ENCODE measurements at regions not wholly inside any gene's neighbourhood (a gene's known extent, or its start where the extent isn't known, plus 50 kb on each side); places are given as distances from the start of the nearest gene placed in this dataset.
A peak's percentile ranks its signal among the peaks of the same experiment; 100 is the strongest.
"Not testable (repeated sequence)": the region's sequence is repeated elsewhere in the genome, so short reads cannot be mapped to it uniquely, and the experiment has no call there.

GRCh38 chr17:5895276-5895675 is 174.9 kb upstream of the WSCD1 start:
- no peaks in the 10 kb centered on the region for H3K4me1 ChIP-seq (ENCODE audit: control insufficient read depth in 2 of 3, insufficient read depth in 2 of 3, low read depth in 1 of 3, low read length in 3 of 3)
- H3K27me3 ChIP-seq (ENCODE audit: control insufficient read depth, insufficient read depth, low read length) = no peaks in the 10 kb centered on the region
- no peak overlapping the region for H3K4me3 ChIP-seq (ENCODE audit: low read length in 3 of 3)
- no peak for DNase-seq
- H3K27ac ChIP-seq (ENCODE audit: low read depth in 2 of 2, low read length in 2 of 2) = no peak overlapping the region
- H3K9me3 ChIP-seq (ENCODE audit: control insufficient read depth in 2 of 3, insufficient read depth in 1 of 3, low read length in 3 of 3) = no peaks in the 10 kb centered on the region
- H3K36me3 ChIP-seq (ENCODE audit: control insufficient read depth in 2 of 3, insufficient read depth in 3 of 3, low read length in 3 of 3) = no peaks in the 10 kb centered on the region
- H3K9ac ChIP-seq (ENCODE audit: low read length in 3 of 3) = no peak overlapping the region
- TF ChIP-seq, protein P1, sequence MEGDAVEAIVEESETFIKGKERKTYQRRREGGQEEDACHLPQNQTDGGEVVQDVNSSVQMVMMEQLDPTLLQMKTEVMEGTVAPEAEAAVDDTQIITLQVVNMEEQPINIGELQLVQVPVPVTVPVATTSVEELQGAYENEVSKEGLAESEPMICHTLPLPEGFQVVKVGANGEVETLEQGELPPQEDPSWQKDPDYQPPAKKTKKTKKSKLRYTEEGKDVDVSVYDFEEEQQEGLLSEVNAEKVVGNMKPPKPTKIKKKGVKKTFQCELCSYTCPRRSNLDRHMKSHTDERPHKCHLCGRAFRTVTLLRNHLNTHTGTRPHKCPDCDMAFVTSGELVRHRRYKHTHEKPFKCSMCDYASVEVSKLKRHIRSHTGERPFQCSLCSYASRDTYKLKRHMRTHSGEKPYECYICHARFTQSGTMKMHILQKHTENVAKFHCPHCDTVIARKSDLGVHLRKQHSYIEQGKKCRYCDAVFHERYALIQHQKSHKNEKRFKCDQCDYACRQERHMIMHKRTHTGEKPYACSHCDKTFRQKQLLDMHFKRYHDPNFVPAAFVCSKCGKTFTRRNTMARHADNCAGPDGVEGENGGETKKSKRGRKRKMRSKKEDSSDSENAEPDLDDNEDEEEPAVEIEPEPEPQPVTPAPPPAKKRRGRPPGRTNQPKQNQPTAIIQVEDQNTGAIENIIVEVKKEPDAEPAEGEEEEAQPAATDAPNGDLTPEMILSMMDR (IDR thresholded peaks at IDR 0.05; ENCODE audit: borderline replicate concordance, extremely low read depth, insufficient read depth) = no peak
- intact Hi-C loops (cut with DNase I) = no loop called here
- FAIRE-seq = no peak

DNA sequence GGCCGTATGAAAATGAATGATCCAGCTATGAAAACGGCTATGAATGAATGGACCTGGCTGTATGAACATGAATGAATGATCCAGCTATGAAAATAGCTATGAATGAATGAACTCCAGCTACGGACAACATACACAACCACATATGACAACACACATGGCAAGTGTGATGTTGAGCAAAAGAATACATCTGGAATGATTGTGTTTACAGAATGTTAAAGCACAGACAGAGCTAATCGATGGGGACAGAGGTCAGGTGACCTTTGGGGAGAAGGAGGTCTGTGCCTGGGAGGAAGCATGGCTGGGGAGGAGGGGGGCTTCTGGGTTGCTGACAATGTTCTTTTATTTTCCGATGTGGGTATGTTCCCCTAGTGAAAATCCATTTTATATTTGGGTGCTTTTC is 174.0 kb upstream of the WSCD1 start:
- H3K9ac ChIP-seq (ENCODE audit: low read length in 3 of 3) = no peak overlapping the region
- no peaks in the 10 kb centered on the region for H3K27me3 ChIP-seq (ENCODE audit: control insufficient read depth, insufficient read depth, low read length)
- DNase-seq = no peak
- no peak overlapping the region for H3K27ac ChIP-seq (ENCODE audit: low read depth in 2 of 2, low read length in 2 of 2)
- no peaks in the 10 kb centered on the region for H3K4me1 ChIP-seq (ENCODE audit: control insufficient read depth in 2 of 3, insufficient read depth in 2 of 3, low read depth in 1 of 3, low read length in 3 of 3)
- H3K36me3 ChIP-seq (ENCODE audit: control insufficient read depth in 2 of 3, insufficient read depth in 3 of 3, low read length in 3 of 3) = no peaks in the 10 kb centered on the region
- H3K4me3 ChIP-seq (ENCODE audit: low read length in 3 of 3) = no peak overlapping the region
- TF ChIP-seq, protein P1 (IDR thresholded peaks at IDR 0.05; ENCODE audit: borderline replicate concordance, extremely low read depth, insufficient read depth) = no peak
- H3K9me3 ChIP-seq (ENCODE audit: control insufficient read depth in 2 of 3, insufficient read depth in 1 of 3, low read length in 3 of 3) = no peaks in the 10 kb centered on the region
- no peak for FAIRE-seq
- intact Hi-C loops (cut with DNase I) = no loop called here

DNA sequence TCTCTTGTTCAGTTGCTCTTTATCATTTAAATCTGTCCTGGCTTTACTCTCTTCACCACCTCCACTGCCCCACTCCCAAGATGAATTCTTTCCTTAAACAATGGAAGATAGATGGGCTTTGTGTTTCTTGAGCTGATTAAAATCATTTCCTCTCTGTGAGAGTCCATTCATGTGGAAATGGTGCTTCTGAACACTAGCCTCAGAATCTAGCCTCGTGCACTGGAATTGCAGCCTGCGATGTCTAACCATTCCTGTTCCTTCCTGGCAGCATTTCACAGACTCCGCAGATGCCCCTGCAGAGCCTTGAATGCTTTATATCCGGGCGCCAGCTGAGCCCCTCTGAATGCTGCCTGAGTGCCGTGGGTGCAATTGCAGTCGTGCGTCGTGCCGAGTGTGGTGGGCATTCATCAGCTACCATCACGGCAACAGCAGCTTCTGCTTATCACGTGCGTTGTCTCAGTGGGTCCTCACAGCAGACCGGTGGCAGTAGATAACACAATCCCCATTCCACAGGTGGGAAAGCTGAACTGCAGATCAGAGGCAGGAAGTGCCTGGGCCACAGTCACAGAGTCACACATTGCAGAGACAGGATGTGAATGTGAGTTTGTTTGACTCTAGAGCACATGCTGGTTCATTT is 172.8 kb upstream of the WSCD1 start:
- intact Hi-C loops (cut with DNase I) = no loop called here
- H3K9ac ChIP-seq (ENCODE audit: low read length in 3 of 3) = no peak overlapping the region
- FAIRE-seq (no peak), DNase-seq (peak in 1 of 5 donors; percentile 6)
- no peak overlapping the region for H3K4me3 ChIP-seq (ENCODE audit: low read length in 3 of 3)
- no peak overlapping the region for H3K27ac ChIP-seq (ENCODE audit: low read depth in 2 of 2, low read length in 2 of 2)
- no peaks in the 10 kb centered on the region for H3K36me3 ChIP-seq (ENCODE audit: control insufficient read depth in 2 of 3, insufficient read depth in 3 of 3, low read length in 3 of 3)
- H3K4me1 ChIP-seq (ENCODE audit: control insufficient read depth in 2 of 3, insufficient read depth in 2 of 3, low read depth in 1 of 3, low read length in 3 of 3) = no peaks in the 10 kb centered on the region
- no peaks in the 10 kb centered on the region for H3K9me3 ChIP-seq (ENCODE audit: control insufficient read depth in 2 of 3, insufficient read depth in 1 of 3, low read length in 3 of 3)
- H3K27me3 ChIP-seq (ENCODE audit: control insufficient read depth, insufficient read depth, low read length) = no peaks in the 10 kb centered on the region
- TF ChIP-seq, protein P1 (IDR thresholded peaks at IDR 0.05; ENCODE audit: borderline replicate concordance, extremely low read depth, insufficient read depth) = no peak

DNA sequence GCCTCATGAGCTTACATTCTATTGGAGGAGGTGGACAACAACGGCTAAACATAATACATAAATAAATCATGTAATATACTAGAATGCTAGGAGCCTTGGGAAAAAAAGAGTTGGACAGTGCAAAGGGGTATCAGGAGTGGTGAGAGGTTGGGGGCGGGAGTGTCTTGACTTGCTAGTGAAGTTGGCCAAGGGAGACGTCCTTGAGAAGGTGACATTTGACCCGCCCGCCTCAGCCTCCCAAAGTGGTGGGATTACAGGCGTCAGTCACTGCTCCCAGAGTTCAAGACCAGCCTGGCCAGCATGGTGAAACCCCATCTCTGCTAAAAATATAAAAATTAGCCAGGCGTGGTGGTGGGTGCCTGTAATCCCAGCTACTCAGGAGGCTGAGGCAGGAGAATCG is 172.2 kb upstream of the WSCD1 start:
- intact Hi-C loops (cut with DNase I); H3K36me3 ChIP-seq (ENCODE audit: control insufficient read depth in 2 of 3, insufficient read depth in 3 of 3, low read length in 3 of 3); H3K9ac ChIP-seq (ENCODE audit: low read length in 3 of 3); H3K4me1 ChIP-seq (ENCODE audit: control insufficient read depth in 2 of 3, insufficient read depth in 2 of 3, low read depth in 1 of 3, low read length in 3 of 3); H3K27ac ChIP-seq (ENCODE audit: low read depth in 2 of 2, low read length in 2 of 2); H3K9me3 ChIP-seq (ENCODE audit: control insufficient read depth in 2 of 3, insufficient read depth in 1 of 3, low read length in 3 of 3); FAIRE-seq; H3K27me3 ChIP-seq (ENCODE audit: control insufficient read depth, insufficient read depth, low read length); DNase-seq; H3K4me3 ChIP-seq (ENCODE audit: low read length in 3 of 3): not testable (repeated sequence)

Data from kidney (tissue), 13 donors.